GM19468 (cell line): ENCODE measurements at regions not wholly inside any gene's neighbourhood (a gene's known extent, or its start where the extent isn't known, plus 50 kb on each side); places are given as distances from the start of the nearest gene placed in this dataset.
"Not testable (repeated sequence)": the region's sequence is repeated elsewhere in the genome, so short reads cannot be mapped to it uniquely, and the experiment has no call there.

Experiments used
- ATAC-seq: cut with Tn5 transposase; IDR thresholded peaks from one replicate; pipeline ENCODE4 v1.9.1; 2021; ENCODE audit warnings: mild to moderate bottlenecking, moderate library complexity, moderate number of reproducible peaks; ENCODE audit not compliant: unreplicated experiment; ENCODE audit errors: extremely low read depth

DNA sequence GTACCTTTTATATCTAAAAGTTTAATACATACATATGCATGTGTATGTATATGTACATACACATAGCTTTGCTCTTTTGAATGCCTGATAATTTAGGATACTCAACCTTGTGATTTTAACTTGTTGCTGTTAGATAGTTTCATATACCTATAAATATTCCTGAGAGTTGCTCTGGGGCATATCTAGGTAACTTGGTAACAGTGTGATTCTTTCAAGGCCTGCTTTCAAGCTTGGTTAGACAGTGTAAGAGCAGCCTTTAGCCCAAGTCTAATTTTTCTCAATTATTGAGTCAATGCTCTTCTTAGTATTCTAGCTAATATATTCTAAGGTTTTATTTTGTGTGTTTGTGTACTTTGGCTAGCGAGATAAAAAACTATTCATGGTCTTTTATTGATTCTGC lies 762.1 kb upstream of the MIR17HG start:
- no peak for ATAC-seq

DNA sequence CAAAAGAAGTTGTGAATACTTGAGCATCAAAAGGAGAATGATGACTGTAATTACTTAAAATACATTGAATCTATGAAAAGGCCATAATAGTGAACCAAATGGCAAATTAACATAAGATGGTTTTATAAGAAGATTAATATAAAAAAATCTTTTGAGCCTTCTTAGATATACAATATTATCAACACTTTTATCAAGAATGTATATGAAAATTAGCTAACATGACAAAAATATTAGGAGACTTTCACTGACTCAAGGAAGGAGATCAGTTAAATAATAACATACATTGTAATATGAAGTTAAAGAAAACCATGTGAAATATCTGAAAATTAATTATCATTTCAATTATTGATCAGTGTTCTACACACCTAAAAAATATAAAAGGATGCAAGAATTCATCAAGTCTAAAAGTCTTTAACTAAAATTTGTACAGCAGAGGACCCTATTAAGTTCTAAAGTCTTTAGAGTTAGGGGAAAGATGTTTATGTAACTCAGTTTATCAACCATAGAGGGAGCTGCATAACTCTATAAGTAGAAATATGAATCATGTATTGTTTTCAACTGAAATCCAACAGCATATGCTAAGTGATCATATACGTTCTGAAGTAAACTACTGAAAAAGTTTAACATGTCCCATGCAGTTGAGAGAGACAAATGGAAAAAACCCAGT lies 756.1 kb upstream of the MIR17HG start:
- no peak for ATAC-seq

DNA sequence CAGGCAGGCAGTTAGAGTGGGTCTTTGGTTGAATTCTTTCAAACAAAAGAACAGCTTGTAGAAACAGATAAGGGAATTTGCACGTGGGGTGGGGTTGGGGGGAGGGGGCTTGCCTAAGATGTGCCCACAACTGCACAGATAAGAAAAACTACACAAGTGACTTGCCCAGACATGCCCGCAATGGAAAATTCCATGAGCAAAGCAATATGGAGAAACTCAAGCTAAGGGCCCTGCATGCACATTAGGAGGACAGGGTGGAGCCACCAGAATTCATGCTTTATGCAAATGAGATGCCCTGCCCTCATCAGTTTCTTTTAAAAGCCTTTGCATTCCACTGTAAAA lies 755.6 kb upstream of the MIR17HG start:
- no peak for ATAC-seq

DNA sequence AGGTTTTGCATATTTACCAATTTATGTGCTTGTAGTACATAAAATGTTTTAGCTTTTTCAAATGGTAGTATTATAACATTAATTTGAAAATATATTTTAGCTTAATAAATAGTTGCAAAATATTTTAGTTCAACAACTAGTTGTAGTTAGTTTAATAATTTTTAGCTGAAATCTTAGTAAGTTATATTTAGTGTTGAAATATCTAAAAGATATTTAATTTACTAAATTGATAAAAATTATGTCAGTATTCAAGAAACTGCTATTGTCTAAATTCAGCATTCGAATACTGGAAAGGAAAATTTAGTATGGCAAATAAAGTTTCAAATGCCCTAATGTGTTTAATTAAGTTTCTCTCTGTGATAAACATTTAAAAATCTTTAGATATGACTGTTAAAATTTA lies 754.5 kb upstream of the MIR17HG start:
- no peak for ATAC-seq

DNA sequence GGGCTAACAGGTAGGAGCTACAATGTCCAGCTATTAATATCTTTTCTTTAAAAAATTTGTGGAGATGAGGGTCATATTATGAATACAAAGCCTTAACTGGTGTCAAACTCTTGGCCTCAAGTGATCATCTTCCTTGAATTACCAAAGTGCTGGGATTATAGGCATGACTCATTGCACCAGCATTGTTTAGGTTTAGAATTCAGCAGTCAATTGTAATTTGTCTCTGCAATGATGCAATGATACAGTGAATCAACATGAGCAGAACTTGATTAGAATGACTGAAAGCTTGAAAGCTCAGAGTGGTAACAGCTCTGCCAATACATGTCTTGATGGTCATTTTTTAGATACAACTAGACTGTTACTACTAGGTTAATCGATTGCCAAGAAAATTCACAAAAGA lies 752.8 kb upstream of the MIR17HG start:
- ATAC-seq = no peak

DNA sequence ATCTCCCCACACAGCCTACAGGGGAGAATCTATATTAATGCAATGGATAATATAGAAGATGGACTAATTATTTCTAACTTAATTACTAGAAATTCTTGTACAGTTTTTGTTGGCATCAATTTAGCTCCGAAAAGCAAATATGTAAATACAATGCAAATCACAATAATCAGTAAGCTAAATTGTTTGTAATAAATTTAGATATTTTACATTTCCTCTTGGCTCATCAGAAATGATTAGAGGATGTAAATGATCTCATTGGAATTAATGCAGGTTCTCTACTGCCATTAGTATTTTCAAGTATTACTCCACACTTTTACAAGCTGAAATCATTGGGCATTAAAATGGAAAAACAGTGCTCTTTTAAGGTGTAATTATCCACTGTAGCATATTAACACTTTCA lies 741.8 kb upstream of the MIR17HG start:
- ATAC-seq = no peak

DNA sequence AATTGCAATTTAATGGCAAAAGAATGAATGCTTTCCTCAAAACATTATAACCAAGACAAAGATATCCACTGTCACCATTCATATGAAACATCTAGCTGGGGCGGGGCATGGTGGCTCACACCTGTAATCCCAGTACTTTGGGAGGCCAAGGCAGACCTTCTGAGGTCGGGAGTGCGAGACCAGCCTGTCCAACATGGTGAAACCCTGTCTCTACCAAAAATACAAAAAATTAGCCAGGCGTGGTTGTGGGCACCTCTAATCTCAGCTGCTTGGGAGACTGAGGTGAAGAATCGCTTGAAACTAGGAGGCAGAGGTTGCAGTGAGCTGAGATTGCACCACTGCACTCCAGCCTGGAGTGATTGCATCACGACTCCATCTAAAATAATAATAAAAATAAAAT lies 740.6 kb upstream of the MIR17HG start:
- ATAC-seq = not testable (repeated sequence)

DNA sequence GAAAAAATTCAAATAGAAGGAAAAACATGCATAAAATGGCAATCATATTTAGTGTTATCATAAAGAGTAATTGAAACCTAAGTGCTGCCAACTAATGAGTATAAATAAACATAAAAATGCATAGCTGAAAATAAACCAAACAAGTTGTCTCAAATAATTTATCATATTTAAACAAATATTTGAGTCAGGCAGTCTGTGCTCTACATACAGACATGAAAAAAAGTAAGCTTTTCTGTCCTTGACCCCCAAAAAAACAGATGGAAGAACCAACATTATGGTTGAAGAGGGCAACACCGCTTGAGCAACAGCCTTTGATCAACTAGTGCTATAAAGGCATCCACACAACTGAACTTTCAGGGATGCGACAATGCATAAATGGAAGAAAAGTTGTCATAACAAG lies 735.1 kb upstream of the MIR17HG start:
- ATAC-seq = no peak

DNA sequence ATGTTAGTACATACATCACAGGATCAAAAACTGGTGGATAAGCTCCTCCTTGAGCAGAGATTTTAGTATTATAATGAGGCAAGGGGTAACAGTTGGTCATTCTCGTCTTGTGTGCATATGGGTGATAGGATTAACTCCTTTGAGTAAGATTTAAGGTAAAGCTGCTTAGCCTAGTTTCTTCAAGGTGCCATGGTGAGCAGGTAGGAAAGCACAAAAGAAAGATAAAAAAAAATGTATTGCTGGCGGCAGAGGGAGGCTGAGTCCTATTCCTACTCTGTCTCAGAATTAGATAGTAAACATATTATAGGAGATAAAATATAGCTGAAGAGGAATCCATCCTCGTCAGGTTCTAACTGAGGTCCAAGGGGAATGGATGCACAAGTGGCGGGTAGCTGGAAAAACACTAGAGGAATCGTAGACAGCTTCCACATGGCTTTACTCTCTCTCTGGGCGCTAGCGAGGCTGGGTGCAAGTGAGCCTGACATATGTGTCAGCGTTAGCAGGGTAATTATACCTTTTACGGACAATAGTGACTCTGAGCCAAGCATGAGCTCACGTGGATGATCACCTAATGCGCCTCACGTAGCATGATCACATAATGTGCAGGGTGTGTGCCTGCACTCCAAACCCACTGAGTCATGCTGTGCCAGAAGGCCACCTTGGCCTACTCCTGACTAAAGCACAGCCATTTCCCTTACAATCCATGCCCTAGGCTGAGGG lies 734.3 kb upstream of the MIR17HG start:
- ATAC-seq = no peak

DNA sequence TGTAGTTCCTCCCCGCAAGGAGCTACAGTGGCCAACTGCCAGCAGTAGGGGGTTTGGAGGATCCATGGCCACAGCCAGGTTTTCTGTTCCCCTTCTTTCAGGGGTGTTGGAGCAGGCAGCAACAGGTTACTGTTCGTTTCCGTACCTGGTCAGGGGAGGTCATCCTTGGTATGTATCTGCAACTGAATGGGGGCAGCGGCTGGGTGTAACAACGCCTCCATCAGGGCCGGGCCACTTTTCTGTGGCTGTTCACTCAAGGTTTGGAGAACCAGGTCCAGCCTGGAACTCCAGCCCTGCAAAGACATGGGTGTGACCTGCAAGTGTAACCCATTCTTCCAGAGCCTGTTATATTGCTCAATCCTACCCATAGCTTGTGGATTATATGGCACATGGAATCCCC lies 732.3 kb upstream of the MIR17HG start:
- ATAC-seq = no peak

DNA sequence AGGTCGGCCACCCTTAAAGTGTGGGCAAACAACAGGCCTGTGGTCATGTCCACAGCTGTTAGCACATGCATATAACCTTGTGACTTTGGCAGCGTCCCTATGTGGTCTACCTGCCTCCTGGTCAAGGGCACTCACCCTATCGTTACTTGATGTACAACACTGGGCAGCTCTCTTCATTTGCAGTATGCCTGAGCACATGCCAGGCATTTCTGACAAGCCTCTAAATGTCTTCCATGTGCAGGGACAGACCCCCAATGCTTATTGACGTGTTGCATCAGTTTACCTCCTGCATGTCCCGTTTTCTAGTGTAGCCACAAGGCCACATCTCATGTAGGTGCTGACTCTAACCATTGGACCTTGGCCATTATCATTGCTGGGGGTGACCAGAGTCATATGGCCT lies 731.7 kb upstream of the MIR17HG start:
- no peak for ATAC-seq

DNA sequence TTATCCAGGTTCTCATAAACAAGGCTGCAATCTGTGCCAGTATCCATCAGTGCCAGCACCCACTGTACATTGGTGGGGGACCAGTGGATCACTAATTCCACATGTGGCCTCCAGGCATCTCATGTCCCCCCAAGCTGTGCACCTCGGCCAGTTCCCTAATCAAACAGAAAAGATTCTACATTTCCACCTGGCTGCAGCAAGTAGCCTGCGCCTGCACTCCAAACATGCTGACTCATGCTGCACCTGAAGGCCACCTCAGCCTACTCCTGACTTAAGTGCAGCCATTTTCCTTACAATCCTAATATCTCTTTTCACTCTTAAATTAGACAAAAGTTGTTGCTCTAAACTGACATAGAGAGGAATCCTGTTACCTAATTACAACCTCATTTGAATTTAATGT lies 729.4 kb upstream of the MIR17HG start:
- no peak for ATAC-seq

DNA sequence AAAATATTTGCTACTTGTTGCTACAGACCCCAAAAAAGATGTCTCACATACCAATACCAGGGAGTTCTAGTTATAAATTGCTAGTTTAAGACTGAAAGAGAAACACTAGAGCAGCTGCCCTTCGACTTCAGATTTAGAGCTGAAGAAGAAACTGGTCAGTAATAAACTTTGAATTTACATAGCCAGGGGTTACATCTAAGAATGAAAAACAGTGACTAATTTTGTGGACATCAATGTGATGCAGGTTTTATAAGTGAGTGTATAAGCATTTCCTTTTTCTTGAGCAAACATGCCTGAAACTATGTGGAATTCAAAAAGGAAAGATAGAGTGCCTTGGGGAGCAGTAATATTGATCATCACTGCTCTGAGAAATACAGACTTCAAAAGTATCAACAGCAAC lies 724.9 kb upstream of the MIR17HG start:
- ATAC-seq = no peak

DNA sequence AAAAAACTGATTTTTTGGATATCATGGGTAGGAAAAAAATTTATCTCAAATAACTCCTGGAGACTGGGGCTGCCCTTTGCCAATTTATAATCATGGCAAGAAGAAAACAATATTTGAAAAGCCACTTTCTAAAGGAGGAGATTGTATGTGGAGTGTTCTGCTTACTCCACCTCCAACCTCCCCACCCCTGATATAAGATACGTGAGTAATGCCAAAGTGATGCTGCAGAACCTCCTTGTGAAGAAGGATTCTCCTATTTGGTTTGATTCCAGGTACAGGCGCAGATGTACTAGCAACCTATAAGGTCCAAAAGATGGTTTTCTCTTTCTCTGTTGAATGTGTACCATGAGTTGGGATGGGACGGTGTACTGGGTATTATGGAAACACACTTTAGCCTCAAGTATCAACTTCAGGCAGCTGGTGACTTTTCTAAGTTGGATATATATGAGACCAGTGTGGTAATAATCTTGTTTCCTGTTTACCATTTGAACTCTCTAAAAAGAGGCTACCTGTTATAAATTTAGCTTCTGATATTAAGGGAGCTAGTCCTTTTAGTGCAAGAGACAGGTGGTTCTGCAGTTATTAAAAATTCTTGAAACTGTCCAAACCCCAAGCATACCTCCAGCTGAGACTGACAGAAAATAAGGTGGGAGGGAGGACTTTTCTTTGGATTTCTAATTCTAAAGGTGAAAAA lies 724.0 kb upstream of the MIR17HG start:
- ATAC-seq = no peak

DNA sequence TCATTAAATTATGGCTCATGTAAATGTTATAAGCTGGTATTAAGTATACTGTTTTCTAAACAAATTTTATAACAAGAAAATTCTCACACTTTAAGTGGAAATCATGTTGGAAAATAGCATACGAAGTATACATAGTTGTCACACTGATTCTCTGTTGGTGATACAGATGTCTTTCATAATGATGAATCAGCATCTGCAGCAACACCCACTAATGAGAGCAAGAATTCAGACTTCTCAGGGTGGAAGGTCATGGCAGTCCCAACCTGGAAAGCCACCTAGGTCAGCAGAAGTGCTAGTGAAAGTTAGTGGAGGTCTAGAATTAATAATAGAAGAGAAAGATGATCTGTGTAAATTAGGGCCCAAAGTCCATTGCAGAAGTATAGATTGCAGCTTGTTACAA lies 719.7 kb upstream of the MIR17HG start:
- no peak for ATAC-seq

DNA sequence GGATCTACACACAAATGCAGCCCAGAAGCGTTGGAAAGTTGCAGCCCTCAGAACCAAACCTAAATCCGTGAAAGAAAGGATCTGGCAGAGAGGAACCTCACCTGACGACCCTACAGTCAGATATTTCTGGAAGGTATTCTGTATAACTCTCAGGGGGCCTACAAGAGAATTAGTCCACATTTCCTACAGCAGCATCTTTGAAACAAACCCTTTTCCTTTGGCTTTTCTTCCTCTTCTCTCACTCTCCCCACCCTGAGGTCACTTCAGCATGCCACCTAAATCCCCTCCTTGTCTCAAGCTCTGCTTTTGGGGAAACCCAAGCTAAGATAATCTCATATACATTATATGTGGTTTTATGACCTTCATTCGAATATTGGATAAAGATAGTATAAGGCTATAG lies 719.0 kb upstream of the MIR17HG start:
- ATAC-seq = no peak

DNA sequence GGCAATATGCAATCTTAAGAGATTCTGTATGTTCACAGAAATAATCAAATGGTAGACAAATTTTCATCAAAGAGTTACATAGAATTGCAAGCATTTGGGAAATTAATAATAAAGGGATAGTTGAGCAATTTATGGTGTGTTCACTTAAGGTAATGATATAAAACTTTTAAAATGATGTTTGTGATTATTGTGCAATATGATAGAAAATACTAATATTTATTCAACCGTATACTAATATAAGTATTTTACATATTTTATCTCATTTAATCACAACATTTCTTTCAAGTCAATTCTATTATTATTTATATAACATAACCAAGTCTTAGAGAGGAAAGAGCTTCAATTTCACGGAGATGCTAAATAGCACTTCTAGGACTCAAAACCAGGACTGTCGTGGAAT lies 716.8 kb upstream of the MIR17HG start:
- ATAC-seq = no peak

DNA sequence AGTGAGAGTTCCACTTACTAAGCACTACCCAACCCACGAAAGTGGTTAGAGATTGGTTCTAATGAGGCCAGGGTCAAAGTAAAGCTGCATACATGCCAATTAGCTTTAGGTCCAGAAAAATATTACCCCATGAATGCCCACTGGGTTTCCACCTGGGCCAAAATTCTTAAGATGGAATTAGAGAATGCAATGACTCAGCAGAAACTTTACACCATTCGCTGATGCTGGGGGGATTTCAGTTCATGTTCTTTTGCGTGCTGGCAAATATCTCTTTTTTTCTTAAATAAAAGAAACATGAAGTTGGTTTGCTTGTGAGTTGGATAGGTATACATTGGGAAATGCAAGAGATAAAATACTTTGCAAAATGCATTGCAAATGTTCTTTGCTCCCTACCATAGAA lies 715.3 kb upstream of the MIR17HG start:
- ATAC-seq = no peak

DNA sequence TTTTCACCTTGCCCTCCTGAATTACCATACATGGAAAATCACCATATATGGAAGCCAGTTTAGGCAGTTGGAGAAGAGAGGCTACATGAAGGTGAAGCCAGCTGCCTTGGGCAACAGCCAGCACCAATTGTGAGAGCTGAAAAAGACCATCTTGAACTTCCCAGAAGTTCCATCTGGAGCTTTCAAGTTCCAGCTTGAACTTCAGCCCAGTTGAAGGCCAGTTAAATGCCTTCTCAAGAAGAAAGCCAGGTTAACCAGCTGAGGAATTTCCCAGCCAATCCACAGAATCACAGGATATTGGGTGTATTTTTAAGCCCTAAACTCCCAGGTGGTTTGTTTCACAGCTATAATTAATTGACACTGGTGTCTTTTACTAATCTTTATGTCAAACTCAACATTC lies 713.6 kb upstream of the MIR17HG start:
- ATAC-seq = no peak

DNA sequence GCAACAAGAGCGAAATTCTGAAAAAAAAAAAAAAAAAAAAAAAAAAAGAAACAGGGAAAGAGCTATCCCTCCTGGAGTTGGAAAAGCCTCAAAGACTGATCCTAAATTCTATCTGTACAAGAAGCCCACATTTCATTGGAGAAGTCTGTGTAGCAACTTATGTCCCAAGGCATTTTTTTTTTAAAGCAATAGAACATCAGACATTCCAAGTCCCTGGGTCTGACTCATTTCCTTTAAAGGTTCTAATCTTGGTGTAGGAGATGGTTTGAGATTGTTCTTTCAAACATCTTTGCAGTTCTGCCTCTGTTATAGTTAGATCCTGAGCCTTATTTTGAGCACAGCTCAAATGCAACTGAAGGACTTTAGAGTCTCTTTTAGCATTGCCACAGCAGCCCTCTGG lies 706.5 kb upstream of the MIR17HG start:
- ATAC-seq = no peak

DNA sequence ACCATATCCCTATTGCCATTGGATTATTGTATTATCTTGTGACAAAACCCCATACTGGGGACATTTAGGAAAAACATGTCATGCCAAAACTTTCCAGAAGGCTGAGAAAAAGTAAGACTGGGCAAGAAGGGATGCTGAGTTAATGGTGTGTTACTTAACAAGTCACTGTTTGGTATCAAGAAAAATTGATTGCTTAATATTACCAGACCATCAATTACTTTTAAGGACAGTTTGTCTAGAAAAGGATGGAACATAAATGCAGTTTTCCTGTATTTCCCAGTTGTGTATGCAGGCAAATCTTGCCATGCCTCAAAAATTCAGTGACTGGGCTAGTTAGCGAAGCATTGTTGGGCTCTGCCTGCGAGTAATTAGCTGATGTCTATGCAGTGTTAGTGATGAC lies 705.6 kb upstream of the MIR17HG start:
- no peak for ATAC-seq

DNA sequence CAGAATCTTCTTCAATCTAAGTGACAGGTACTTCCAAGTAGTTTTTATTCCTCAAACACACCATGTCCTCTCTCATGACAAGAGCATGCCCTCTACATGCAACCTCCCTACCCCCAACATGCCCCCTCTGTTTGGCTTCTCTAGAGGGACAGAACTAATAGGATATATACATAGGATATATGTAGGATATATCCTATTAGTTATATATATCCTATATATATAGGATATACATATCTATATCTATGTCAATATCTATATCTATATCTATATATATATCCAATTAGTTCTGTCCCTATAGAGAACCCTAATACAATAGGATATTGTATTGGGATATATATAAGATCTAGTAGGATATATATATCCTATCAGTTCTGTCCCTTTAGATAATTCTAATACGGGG lies 701.9 kb upstream of the MIR17HG start:
- ATAC-seq = no peak
